ENCODE measurements at regions not wholly inside any gene's neighbourhood (a gene's known extent, or its start where the extent isn't known, plus 50 kb on each side); places are given as distances from the start of the nearest gene placed in this dataset.

GRCh38 chr1:178024504-178024903 is 54.6 kb upstream of the SEC16B start:
- Histone ChIP-seq H3K79me2 (ENCODE audit: insufficient read depth, low read length) (no peaks in the 10 kb centered on the region), H2AFZ (ENCODE audit: low read depth, low read length, poor library complexity, severe bottlenecking) (no peak overlapping the region), H3K9me2 (ENCODE audit: insufficient read depth) (no peaks in the 10 kb centered on the region), H3K4me2 (ENCODE audit: low read length) (no peak overlapping the region), H3K4me3 (replicated peaks in 1 of 2; ENCODE audit: low read depth in 1 of 2, low read length in 2 of 2) (no peak overlapping the region), H3K4me1 (ENCODE audit: control insufficient read depth in 1 of 2, insufficient read depth in 2 of 2, low read length in 2 of 2) (no peaks in the 10 kb centered on the region), H4K20me1 (ENCODE audit: insufficient read depth) (no peaks in the 10 kb centered on the region), H3K9me3 (ENCODE audit: control insufficient read depth in 1 of 2, insufficient read depth in 1 of 2, low read depth in 1 of 2, low read length in 2 of 2) (no peaks in the 10 kb centered on the region), H3K36me3 (ENCODE audit: control insufficient read depth in 1 of 2, insufficient read depth in 2 of 2, low read length in 2 of 2) (no peaks in the 10 kb centered on the region), H3K27me3 (ENCODE audit: insufficient read depth, low read length) (no peaks in the 10 kb centered on the region), H3K9ac (ENCODE audit: low read length) (no peak overlapping the region), H3K27ac (ENCODE audit: low read depth, low read length) (no peak overlapping the region)
- CTCF ChIA-PET, result no interaction called here
- POLR2A ChIA-PET, result no interaction called here
- no TSS peak for BruUV-seq (replicated peaks)
- no peak for DNase-seq (ENCODE audit: low read depth, low spot score)
- no peak for ATAC-seq
- RAD21 ChIA-PET (ENCODE audit: low non-redundant PET in 1 of 2, low total read pairs in 2 of 2, uncharacterized antibody in 2 of 2, unreplicated experiment in 2 of 2), result no interaction called here
- TF ChIP-seq ZFX (IDR thresholded peaks at IDR 0.05) (no peak), YY1 (IDR thresholded peaks at IDR 0.05; ENCODE audit: extremely low read depth, insufficient replicate concordance, low read depth, low read length) (no peak), ATF3 (IDR thresholded peaks at IDR 0.05) (no peak), ELF1 (IDR thresholded peaks at IDR 0.05; ENCODE audit: borderline replicate concordance, low read depth) (no peak), EZH2phosphoT487 (IDR thresholded peaks at IDR 0.05; ENCODE audit: borderline replicate concordance) (no peak), POLR2A (IDR thresholded peaks at IDR 0.05; ENCODE audit: borderline replicate concordance, extremely low read depth, insufficient read depth, insufficient read length) (no peak), TCF7L2 (IDR thresholded peaks at IDR 0.05; ENCODE audit: borderline replicate concordance, extremely low read depth, insufficient read depth, insufficient read length) (no peak), SP1 (IDR thresholded peaks at IDR 0.05; ENCODE audit: low read depth) (no peak), EGR1 (IDR thresholded peaks at IDR 0.05; ENCODE audit: low read depth) (no peak), MAX (IDR thresholded peaks at IDR 0.05) (no peak)
- intact Hi-C loops (cut with micrococcal nuclease), result no loop called here

GRCh38 chr1:178025613-178026356 is 55.9 kb upstream of the SEC16B start:
- BruUV-seq (replicated peaks), result no TSS peak
- Histone ChIP-seq H3K9me3 (ENCODE audit: control insufficient read depth in 1 of 2, insufficient read depth in 1 of 2, low read depth in 1 of 2, low read length in 2 of 2) (no peaks in the 10 kb centered on the region), H3K27ac (ENCODE audit: low read depth, low read length) (no peak overlapping the region), H3K9me2 (ENCODE audit: insufficient read depth) (no peaks in the 10 kb centered on the region), H2AFZ (ENCODE audit: low read depth, low read length, poor library complexity, severe bottlenecking) (no peak overlapping the region), H3K27me3 (ENCODE audit: insufficient read depth, low read length) (no peaks in the 10 kb centered on the region), H3K4me1 (ENCODE audit: control insufficient read depth in 1 of 2, insufficient read depth in 2 of 2, low read length in 2 of 2) (no peaks in the 10 kb centered on the region), H3K36me3 (ENCODE audit: control insufficient read depth in 1 of 2, insufficient read depth in 2 of 2, low read length in 2 of 2) (no peaks in the 10 kb centered on the region), H4K20me1 (ENCODE audit: insufficient read depth) (no peaks in the 10 kb centered on the region), H3K79me2 (ENCODE audit: insufficient read depth, low read length) (no peaks in the 10 kb centered on the region), H3K4me2 (ENCODE audit: low read length) (no peak overlapping the region), H3K4me3 (replicated peaks in 1 of 2; ENCODE audit: low read depth in 1 of 2, low read length in 2 of 2) (no peak overlapping the region), H3K9ac (ENCODE audit: low read length) (no peak overlapping the region)
- TF ChIP-seq ELF1 (IDR thresholded peaks at IDR 0.05; ENCODE audit: borderline replicate concordance, low read depth) (no peak), SP1 (IDR thresholded peaks at IDR 0.05; ENCODE audit: low read depth) (no peak), RAD21 (IDR thresholded peaks at IDR 0.05; ENCODE audit: low read depth) (no peak), EZH2 (IDR thresholded peaks at IDR 0.05) (no peak), REST (IDR thresholded peaks at IDR 0.05; ENCODE audit: low read depth) (no peak), ZFX (IDR thresholded peaks at IDR 0.05) (no peak), JUND (IDR thresholded peaks at IDR 0.05) (no peak), EGR1 (IDR thresholded peaks at IDR 0.05; ENCODE audit: low read depth) (no peak), EZH2phosphoT487 (IDR thresholded peaks at IDR 0.05; ENCODE audit: borderline replicate concordance) (no peak)
- no peak for ATAC-seq
- CTCF ChIA-PET, result no interaction called here
- RAD21 ChIA-PET (ENCODE audit: low non-redundant PET in 1 of 2, low total read pairs in 2 of 2, uncharacterized antibody in 2 of 2, unreplicated experiment in 2 of 2), result no interaction called here
- POLR2A ChIA-PET, result no interaction called here
- DNase-seq (ENCODE audit: low read depth, low spot score), result no peak
- intact Hi-C loops (cut with micrococcal nuclease), result no loop called here
